Mesodermal cell (in vitro differentiated cells): ENCODE measurements at regions not wholly inside any gene's neighbourhood (a gene's known extent, or its start where the extent isn't known, plus 50 kb on each side); places are given as distances from the start of the nearest gene placed in this dataset.

Source experiments
- H3K27ac ChIP-seq: 2 replicates; pipeline ENCODE4 v1.7.0; 2013; ENCODE audit warnings: mild to moderate bottlenecking, low read depth, low read length, moderate library complexity; ENCODE audit not compliant: severe bottlenecking
- H3K36me3 ChIP-seq: 2 replicates; pipeline ENCODE4 v1.7.1; 2013; ENCODE audit warnings: mild to moderate bottlenecking, low read length, moderate library complexity; ENCODE audit not compliant: control insufficient read depth, insufficient read depth
- H3K4me1 ChIP-seq: one replicate; pipeline ENCODE4 v1.7.1; 2013; ENCODE audit warnings: mild to moderate bottlenecking, low read length; ENCODE audit not compliant: insufficient read depth, control insufficient read depth, poor library complexity, severe bottlenecking
- H3K4me3 ChIP-seq: 2 replicates; pipeline ENCODE4 v1.7.0; 2013; ENCODE audit warnings: low read length, control low read depth, mild to moderate bottlenecking; ENCODE audit not compliant: insufficient read depth, poor library complexity, severe bottlenecking; ENCODE audit errors: extremely low read depth
- H3K9me3 ChIP-seq: 2 replicates; pipeline ENCODE4 v1.7.1; 2013; ENCODE audit warnings: mild to moderate bottlenecking, low read length, moderate library complexity; ENCODE audit not compliant: control insufficient read depth
- WGBS, 2 experiments: methylation state at CpG; one replicate each; pipeline ENCODE4 v1.1.5; 2013; ENCODE audit warnings: missing lambda C conversion rate in 2 of 2; ENCODE audit not compliant: insufficient coverage in 2 of 2; 5-methylcytosine and 5-hydroxymethylcytosine counted together

DNA sequence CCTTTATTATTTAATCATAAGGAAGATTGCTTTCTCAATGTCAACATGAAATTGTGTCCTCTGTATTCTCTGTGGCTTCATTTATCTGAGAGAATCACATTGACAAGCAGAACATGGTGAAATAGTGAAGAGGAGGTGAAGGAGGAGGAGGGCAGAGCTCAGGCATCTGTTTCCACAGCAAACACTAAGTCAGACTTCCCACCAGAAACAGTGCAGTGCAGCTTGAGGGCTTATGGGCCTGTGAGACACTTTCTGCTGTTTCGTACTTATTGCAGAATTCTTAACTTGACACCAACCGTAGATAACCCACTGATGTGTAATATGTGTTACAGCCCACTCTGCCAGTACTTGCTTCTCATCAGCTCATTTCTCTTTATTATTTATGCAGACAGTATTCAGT, 386.3 kb downstream of the DIRAS2 start:
- Histone ChIP-seq H3K9me3 (peaks cover 13% of the 10 kb centered on the region), H3K27ac (no peak overlapping the region), H3K4me1 (no peaks in the 10 kb centered on the region), H3K4me3 (no peak overlapping the region), H3K36me3 (no peaks in the 10 kb centered on the region)
- WGBS, 2 experiments = 40% methylated on average over 1 of the region's 2 CpGs

DNA sequence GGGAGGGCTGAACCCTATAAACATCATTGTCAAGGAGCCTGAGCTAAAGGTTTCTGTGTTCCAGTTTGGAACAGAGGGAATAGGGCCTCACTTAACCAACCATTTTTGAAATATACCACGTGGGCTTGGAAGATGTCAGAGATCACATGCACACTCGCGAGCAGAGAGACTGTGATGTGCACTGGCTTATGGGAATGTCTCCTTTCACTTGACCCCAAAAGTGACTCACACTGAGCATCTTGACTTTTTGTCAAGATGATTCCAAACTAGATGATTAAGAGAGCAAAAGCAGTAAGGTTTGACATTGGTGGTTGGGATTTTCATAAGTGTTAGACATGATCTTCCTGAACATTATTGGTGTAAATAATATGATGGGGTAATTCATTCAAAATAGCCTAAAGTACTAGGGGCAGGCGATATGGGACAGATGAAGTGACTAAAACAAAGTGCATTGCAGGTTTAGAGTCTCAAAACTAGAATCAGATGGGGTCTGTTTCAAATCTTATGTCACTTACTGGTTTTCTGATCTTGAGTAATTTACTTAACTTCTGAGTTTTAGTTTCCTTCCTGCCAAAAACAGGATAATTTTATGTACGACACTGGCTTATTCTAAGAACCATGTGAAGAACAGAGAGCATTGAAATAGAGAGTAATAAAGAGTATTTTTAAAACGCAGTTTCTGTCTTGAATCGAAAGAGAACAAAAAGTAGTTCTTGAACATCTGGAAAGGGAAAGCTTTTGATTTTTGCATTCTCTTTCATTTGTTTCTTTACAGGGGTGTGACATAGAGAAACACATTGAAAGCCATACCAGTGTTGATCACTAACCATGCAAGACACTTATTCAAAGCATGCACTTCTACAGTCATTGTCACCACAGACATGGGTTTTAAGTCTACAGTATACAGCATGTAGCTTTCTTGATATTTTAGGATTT, 383.0 kb downstream of the DIRAS2 start:
- H3K36me3 ChIP-seq = no peaks in the 10 kb centered on the region
- 87 to 91% methylated on average over 6 to 7 of the region's 7 CpGs for WGBS, 2 experiments
- H3K9me3 ChIP-seq = peaks cover 22% of the 10 kb centered on the region
- no peak overlapping the region for H3K4me3 ChIP-seq
- no peaks in the 10 kb centered on the region for H3K4me1 ChIP-seq
- no peak overlapping the region for H3K27ac ChIP-seq

- H3K4me1 ChIP-seq = no peaks in the 10 kb centered on the region
- no peaks in the 10 kb centered on the region for H3K36me3 ChIP-seq
- H3K4me3 ChIP-seq = no peak overlapping the region
- no peak overlapping the region for H3K27ac ChIP-seq
- WGBS, 2 experiments = 95% methylated on average over 2 of the region's 2 CpGs; no CpG with 5 or more reads in 1 of the 2 experiments
- peaks cover 22% of the 10 kb centered on the region for H3K9me3 ChIP-seq
Measured at GRCh38 chr9:90261698-90262097, 380.9 kb downstream of the DIRAS2 start.

GRCh38 chr9:90268613-90269012, 374.0 kb downstream of the DIRAS2 start:
- Histone ChIP-seq H3K27ac (no peak overlapping the region), H3K9me3 (no peaks in the 10 kb centered on the region), H3K4me1 (no peaks in the 10 kb centered on the region), H3K36me3 (no peaks in the 10 kb centered on the region), H3K4me3 (no peak overlapping the region)
- WGBS, 2 experiments = 96 to 97% methylated on average over 5 of the region's 5 CpGs

- WGBS, 2 experiments = 93 to 100% methylated on average over 1 to 2 of the region's 5 CpGs
- Histone ChIP-seq H3K36me3 (no peaks in the 10 kb centered on the region), H3K9me3 (no peaks in the 10 kb centered on the region), H3K4me3 (no peak overlapping the region), H3K27ac (no peak overlapping the region), H3K4me1 (no peaks in the 10 kb centered on the region)
Measured at GRCh38 chr9:90271707-90272106, 370.9 kb downstream of the DIRAS2 start.

DNA sequence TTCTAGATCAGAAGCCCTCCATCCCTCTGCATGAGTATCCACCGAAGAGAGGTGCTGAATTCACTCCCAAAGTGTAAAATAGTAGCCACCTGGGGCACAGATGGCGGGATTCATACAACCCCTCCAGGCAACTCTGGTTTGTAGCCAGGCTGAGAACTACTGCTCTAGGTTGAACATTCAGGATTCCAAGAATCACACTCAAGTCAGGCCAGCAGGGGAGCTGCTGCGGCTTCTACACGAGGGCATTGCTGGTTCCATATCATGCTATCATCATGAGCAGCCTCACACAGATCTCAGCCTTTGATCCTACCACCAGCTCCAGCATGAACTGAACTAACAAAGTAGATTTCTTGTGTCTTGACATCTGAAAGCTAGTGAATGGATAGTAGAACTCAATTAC, 367.9 kb downstream of the DIRAS2 start:
- no peaks in the 10 kb centered on the region for H3K4me1 ChIP-seq
- H3K27ac ChIP-seq = no peak overlapping the region
- no peaks in the 10 kb centered on the region for H3K9me3 ChIP-seq
- H3K36me3 ChIP-seq = no peaks in the 10 kb centered on the region
- WGBS, 2 experiments = 64 to 67% methylated on average over 3 to 4 of the region's 4 CpGs
- H3K4me3 ChIP-seq = no peak overlapping the region

GRCh38 chr9:90285946-90286345, 356.7 kb downstream of the DIRAS2 start:
- Histone ChIP-seq H3K4me3 (no peak overlapping the region), H3K4me1 (no peaks in the 10 kb centered on the region), H3K36me3 (no peaks in the 10 kb centered on the region), H3K27ac (no peak overlapping the region), H3K9me3 (no peaks in the 10 kb centered on the region)
- 92 to 100% methylated on average over 1 of the region's 2 CpGs for WGBS, 2 experiments

DNA sequence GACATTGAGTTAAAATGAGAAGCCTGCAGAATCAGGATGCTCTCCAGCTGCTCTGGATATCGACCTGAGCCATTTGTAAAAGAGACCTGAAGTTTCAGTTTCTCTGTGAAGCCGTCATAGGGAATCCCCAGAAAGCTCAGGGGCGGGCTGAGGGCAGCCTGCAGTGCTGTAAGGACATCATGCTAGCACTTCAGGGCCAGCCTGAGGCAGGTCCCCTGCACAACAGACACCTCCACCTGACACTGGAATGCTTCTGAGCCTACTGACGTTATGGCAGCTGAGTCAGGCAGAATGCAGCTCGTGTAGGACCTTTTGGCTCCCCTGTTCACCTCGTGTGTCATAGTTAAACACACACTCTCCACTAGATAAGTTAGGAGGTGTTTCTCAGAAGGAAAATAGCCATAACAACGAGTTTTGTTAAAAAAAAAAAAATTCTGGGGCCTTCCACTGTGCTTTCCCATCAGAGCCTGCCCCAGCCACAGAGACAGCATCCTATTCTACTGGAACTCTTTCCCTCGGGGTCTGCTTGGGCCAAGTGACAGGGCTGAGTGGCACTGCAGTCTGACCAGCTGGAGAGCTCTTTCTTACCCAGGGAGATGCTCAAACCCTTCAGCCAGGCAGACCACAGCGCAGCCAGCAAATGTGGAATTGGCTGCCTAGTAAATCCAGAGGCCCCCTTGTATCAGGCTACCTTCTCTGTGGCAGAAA, 354.9 kb downstream of the DIRAS2 start:
- Histone ChIP-seq H3K4me1 (no peaks in the 10 kb centered on the region), H3K4me3 (no peak overlapping the region), H3K36me3 (no peaks in the 10 kb centered on the region), H3K9me3 (no peaks in the 10 kb centered on the region), H3K27ac (no peak overlapping the region)
- 77 to 84% methylated on average over 5 to 7 of the region's 9 CpGs for WGBS, 2 experiments

GRCh38 chr9:90288275-90288639, 354.4 kb downstream of the DIRAS2 start:
- Histone ChIP-seq H3K27ac (no peak overlapping the region), H3K36me3 (no peaks in the 10 kb centered on the region), H3K9me3 (no peaks in the 10 kb centered on the region), H3K4me3 (no peak overlapping the region), H3K4me1 (no peaks in the 10 kb centered on the region)
- WGBS, 2 experiments = 84 to 97% methylated on average over 2 of the region's 2 CpGs

GRCh38 chr9:90290716-90291485, 351.7 kb downstream of the DIRAS2 start:
- Histone ChIP-seq H3K36me3 (no peaks in the 10 kb centered on the region), H3K9me3 (no peaks in the 10 kb centered on the region), H3K27ac (no peak overlapping the region), H3K4me1 (no peaks in the 10 kb centered on the region), H3K4me3 (no peak overlapping the region)
- 91 to 95% methylated on average over 2 to 3 of the region's 5 CpGs for WGBS, 2 experiments
